Epithelial cell of esophagus (primary cell): ENCODE measurements at regions not wholly inside any gene's neighbourhood (a gene's known extent, or its start where the extent isn't known, plus 50 kb on each side); places are given as distances from the start of the nearest gene placed in this dataset.

Source experiments
- DNase-seq: peaks from one replicate; pipeline ENCODE4 v3.0.0; 2010; ENCODE audit warnings: low read depth
- H3K4me3 ChIP-seq: 2 replicates; pipeline ENCODE4 v1.5.1; 2011; ENCODE audit warnings: mild to moderate bottlenecking, low read length, control low read depth
- CTCF ChIP-seq: IDR thresholded peaks from 2 replicates; pipeline ENCODE4 v1.5.1; 2011; ENCODE audit warnings: low read depth, mild to moderate bottlenecking, low read length, control low read depth, inconsistent platforms; ENCODE audit not compliant: insufficient read depth; ENCODE audit errors: missing control alignments

GRCh38 chr7:8809320-8809719, 375.9 kb downstream of the NXPH1 start:
- no peak for TF ChIP-seq CTCF
- DNase-seq = no peak
- no peak overlapping the region for H3K4me3 ChIP-seq

DNA sequence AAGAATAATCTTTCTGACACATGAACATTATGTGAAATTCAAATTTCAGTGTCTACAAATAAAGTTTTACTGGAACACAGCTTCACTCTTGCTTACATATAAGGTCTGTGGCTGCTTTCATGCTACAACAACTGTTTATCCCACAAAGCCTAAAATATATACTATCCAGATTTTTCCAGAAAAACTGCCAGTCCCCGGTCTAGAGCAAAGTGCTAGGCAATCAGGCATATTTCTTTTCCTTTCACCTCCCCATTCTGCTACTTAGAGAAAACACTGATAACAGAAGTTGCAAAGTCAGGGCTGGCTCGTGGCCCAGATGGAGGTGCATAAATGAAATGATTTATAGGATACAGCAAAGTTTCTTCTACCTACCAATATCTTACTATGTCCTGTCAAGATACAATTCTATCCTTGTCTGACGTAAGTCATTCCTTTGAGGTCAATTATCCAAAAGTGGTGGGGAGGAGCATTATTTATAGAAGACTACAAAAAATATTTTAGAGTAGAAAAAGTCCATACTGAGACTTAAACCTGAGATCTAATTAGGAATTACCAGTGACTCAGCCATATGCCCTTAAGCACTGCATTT, 384.1 kb downstream of the NXPH1 start:
- no peak overlapping the region for H3K4me3 ChIP-seq
- no peak for DNase-seq
- no peak for TF ChIP-seq CTCF

GRCh38 chr7:8818406-8818805, 385.0 kb downstream of the NXPH1 start:
- no peak overlapping the region for H3K4me3 ChIP-seq
- DNase-seq = no peak
- no peak for TF ChIP-seq CTCF

- no peak overlapping the region for H3K4me3 ChIP-seq
- no peak for DNase-seq
- TF ChIP-seq CTCF = no peak
These were observed 389.2 kb downstream of the NXPH1 start for GRCh38 chr7:8822595-8822994.

DNA sequence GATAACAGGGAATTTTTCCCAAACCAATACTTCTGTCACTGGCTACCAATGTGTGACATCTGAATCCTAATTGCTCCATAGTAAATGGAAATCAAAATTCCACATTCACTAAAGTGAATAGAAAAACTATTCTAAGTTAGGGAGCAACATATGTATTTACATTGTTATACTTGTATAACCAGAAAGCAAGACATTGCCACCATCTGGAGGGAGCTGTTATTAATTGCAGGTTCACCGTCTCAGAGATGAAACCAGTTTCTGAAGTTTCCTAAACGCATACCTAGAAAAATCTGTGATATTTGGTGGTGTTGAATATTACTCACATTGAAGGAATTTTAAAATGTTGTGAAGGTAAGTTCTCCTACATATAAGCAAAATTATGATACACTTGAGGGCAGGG, 390.1 kb downstream of the NXPH1 start:
- TF ChIP-seq CTCF = no peak
- no peak for DNase-seq
- no peak overlapping the region for H3K4me3 ChIP-seq

- H3K4me3 ChIP-seq = no peak overlapping the region
- no peak for DNase-seq
- TF ChIP-seq CTCF = no peak
These were observed 393.9 kb downstream of the NXPH1 start for GRCh38 chr7:8827329-8827728.

- no peak for TF ChIP-seq CTCF
- DNase-seq = no peak
- no peak overlapping the region for H3K4me3 ChIP-seq
These were observed 395.7 kb downstream of the NXPH1 start for GRCh38 chr7:8829100-8829499.
